Neural progenitor cell (in vitro differentiated cells): ENCODE measurements at regions not wholly inside any gene's neighbourhood (a gene's known extent, or its start where the extent isn't known, plus 50 kb on each side); places are given as distances from the start of the nearest gene placed in this dataset.

Experiments used
- EZH2 ChIP-seq: fragments of 200-600 bp; sonication (generic); IDR thresholded peaks from 2 replicates; pipeline ENCODE4 v1.6.1; 2017; ENCODE audit warnings: antibody characterized with exemption, mild to moderate bottlenecking, moderate library complexity
- TF ChIP-seq, protein P1 (sequence below): fragments of 200-600 bp; sonication (generic); IDR thresholded peaks from 2 replicates; pipeline ENCODE4 v1.5.1; 2017; ENCODE audit warnings: antibody characterized with exemption, mild to moderate bottlenecking

DNA sequence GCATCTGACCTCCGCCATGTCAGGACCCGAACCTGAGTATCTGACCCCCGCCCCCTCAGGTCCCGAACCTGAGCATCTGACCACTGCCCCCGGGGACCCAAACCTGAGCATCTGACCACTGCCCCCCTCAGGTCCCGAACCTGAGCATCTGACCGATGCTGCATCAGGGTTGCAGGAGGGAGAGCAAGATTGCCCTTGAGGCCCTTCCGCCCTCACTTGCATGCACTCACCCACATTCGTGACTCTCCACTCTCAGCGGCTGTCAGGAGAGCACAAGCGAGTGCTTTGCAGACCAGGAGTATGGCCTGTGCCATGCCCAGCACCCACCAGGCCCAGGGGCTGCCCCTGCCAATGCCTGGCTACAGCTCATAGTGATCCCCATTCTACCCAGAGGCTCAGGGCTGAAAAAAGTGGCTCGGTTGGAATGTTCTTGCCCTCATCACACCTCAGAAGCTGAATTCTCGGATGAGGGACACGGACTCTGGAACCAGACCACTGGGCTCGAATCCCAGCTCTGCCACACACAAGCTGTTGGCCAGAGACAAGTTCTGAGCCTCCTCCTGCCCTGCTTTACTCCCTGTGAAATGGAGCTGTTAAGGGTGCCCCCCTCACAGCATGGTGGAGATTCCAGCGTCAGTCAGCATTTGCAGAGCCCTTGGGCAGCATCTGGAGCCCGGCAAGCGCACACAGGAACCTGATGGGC, 82.1 kb downstream of the DLL1 start:
- TF ChIP-seq, protein P1, sequence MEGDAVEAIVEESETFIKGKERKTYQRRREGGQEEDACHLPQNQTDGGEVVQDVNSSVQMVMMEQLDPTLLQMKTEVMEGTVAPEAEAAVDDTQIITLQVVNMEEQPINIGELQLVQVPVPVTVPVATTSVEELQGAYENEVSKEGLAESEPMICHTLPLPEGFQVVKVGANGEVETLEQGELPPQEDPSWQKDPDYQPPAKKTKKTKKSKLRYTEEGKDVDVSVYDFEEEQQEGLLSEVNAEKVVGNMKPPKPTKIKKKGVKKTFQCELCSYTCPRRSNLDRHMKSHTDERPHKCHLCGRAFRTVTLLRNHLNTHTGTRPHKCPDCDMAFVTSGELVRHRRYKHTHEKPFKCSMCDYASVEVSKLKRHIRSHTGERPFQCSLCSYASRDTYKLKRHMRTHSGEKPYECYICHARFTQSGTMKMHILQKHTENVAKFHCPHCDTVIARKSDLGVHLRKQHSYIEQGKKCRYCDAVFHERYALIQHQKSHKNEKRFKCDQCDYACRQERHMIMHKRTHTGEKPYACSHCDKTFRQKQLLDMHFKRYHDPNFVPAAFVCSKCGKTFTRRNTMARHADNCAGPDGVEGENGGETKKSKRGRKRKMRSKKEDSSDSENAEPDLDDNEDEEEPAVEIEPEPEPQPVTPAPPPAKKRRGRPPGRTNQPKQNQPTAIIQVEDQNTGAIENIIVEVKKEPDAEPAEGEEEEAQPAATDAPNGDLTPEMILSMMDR: no peak
- no peak for TF ChIP-seq EZH2
